Fibroblast of lung (primary cell): ENCODE measurements at regions not wholly inside any gene's neighbourhood (a gene's known extent, or its start where the extent isn't known, plus 50 kb on each side); places are given as distances from the start of the nearest gene placed in this dataset.

Experiments used
- EZH2 ChIP-seq: IDR thresholded peaks from 2 replicates; pipeline ENCODE4 v1.5.1; 2012; ENCODE audit warnings: low read length, control low read depth, mild to moderate bottlenecking; ENCODE audit errors: missing control alignments
- TF ChIP-seq, protein P1 (sequence below), 2 donors: IDR thresholded peaks in 1 of 2; conservative IDR thresholded peaks in 1 of 2; 1 replicate in 1 of 2; 2 replicates in 1 of 2; pipeline ENCODE4 v1.5.1; 2011 to 2012; ENCODE audit warnings: low read length in 2 of 2, control low read depth in 1 of 2, inconsistent platforms in 1 of 2, low read depth in 1 of 2, mild to moderate bottlenecking in 1 of 2

DNA sequence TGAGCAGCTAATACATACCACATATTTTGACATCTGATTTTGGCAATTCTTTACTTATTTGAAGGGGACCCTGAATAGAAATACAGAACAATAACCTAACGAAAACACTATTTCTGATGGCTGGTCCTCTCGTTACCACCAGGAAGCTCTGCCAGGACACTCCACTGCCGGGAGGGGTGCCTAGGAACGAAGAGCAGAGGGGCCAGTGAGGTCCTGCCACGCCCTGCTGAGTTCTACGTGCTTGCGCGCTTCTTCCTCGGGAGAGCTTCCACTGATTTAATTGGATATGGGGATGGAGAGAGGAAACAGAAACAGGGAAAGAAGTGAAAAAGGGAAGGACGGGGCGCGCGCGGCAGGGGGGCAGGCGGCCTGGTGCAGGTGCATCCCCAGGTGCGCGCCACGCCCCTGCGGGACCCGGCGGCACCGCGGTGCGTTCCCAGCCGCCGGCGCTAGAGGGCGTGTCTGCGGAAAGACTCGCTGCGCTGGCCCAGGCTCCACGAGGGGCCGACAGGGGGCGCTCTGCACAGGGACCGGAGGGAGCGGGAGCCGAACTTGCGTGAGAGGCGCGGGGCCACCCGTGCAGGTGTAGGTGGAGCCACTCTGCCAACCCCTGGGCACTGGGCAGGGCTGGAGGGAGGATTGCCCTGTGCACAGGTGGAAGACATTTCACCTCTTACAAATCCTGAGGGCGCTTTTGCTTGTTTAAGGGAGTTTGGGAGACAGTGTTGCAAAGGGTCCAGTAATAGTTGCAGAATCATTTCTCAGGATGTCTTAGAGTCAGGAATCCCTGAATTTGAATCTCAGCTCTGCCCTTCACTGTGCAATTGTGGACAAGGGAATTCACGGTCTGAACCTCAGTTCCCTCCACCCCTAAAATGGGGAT, 986.3 kb upstream of the TMEM132C start:
- TF ChIP-seq, protein P1, sequence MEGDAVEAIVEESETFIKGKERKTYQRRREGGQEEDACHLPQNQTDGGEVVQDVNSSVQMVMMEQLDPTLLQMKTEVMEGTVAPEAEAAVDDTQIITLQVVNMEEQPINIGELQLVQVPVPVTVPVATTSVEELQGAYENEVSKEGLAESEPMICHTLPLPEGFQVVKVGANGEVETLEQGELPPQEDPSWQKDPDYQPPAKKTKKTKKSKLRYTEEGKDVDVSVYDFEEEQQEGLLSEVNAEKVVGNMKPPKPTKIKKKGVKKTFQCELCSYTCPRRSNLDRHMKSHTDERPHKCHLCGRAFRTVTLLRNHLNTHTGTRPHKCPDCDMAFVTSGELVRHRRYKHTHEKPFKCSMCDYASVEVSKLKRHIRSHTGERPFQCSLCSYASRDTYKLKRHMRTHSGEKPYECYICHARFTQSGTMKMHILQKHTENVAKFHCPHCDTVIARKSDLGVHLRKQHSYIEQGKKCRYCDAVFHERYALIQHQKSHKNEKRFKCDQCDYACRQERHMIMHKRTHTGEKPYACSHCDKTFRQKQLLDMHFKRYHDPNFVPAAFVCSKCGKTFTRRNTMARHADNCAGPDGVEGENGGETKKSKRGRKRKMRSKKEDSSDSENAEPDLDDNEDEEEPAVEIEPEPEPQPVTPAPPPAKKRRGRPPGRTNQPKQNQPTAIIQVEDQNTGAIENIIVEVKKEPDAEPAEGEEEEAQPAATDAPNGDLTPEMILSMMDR (conservative IDR thresholded peaks at IDR 0.05 in 1 of 2, IDR thresholded peaks at IDR 0.05 in 1 of 2; ENCODE audit: low read depth in 1 of 2, low read length in 2 of 2): peak; percentile 29 to 55
- TF ChIP-seq EZH2: no peak
